HCT116 (cell line): ENCODE measurements at regions not wholly inside any gene's neighbourhood (a gene's known extent, or its start where the extent isn't known, plus 50 kb on each side); places are given as distances from the start of the nearest gene placed in this dataset.

Experiments
- ELF1 ChIP-seq: IDR thresholded peaks from 2 replicates; pipeline ENCODE4 v1.6.1; 2012; ENCODE audit warnings: low read depth, borderline replicate concordance
- JUND ChIP-seq: IDR thresholded peaks from 2 replicates; pipeline ENCODE4 v1.6.1; 2012
- POLR2A ChIP-seq: IDR thresholded peaks from 2 replicates; pipeline ENCODE4 v1.7.0; 2011; ENCODE audit warnings: borderline replicate concordance; ENCODE audit not compliant: insufficient read depth, insufficient read length; ENCODE audit errors: extremely low read depth
- ZNF274 ChIP-seq: fragments of 200-500 bp; sonication (Bioruptor generic); IDR thresholded peaks from 2 replicates; pipeline ENCODE4 v1.6.1; 2014; ENCODE audit warnings: mild to moderate bottlenecking, low read depth, low read length, inconsistent platforms

DNA sequence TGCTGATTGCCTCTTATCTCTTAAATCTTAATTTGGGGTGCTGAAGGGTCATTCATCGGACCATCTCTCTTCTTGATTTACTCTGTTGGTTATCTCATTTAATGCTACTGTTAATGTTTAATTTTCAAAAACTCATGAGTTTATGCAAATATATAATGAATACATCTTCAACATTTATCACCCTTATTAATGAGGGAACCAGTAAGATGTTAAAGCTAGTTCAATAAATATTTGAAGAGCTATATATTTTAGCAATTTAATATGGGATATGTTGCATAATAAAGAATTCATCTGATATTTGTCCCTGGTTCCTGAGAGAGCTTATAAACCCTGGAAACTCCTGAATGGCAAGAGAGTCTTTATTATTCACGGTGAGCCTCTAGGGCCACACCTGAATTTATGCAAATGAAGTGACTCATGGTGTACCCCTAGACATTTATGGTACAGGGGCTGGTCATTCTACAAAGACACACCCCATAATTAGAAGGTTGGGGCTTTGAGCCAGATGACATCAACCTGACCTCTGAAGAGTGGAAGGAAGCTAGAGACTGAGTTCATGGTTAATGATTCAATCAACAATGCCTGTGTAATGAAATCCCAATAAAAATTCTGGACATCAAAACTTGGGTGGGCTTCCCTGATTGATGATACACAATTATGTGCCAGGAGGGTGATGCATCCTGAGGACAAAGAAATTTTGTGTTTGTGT is 339.5 kb upstream of the ZNF608 start:
- TF ChIP-seq ZNF274 (no peak), ELF1 (no peak), JUND (no peak), POLR2A (no peak)
